ENCODE measurements at regions not wholly inside any gene's neighbourhood (a gene's known extent, or its start where the extent isn't known, plus 50 kb on each side); places are given as distances from the start of the nearest gene placed in this dataset.

DNA sequence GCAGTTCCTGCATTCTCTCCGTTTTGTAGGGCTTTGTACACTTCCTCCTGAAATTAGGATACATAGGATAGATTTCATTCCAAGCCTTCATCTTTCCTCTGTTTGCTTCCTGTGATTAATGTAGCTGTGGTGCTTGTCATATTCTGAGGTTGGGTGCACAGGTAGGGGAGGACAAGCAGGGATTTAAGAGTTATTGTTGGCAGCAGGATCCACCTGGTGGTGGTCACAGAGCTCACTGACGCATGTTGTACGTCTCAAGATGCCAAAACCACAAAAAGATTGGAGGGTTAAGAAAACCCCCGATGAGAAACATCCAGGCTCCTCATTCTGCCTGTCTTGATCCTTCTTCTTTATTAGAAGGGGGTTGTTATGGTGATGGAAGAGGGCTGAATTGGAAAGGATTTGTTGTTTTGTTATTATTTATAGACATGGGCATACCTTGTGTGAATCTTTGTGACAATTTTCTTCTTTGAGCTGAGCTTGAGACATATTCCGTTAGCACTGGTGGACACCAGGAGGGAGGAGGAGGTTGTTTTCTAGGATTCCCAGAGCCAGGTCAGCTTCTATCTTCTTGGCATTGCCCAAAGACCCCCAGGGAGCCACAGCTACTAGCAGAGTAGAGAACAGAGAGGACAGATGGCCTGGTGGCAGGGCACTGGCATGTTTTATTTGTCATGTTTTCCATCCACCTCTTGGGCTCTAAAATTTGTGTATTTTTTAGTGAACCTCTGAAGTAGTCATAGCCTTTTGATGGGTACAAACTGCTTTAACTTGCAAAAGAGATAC lies 57.7 kb upstream of the LARS2 start:
- TF ChIP-seq POLR2A (IDR thresholded peaks at IDR 0.05; ENCODE audit: low read length), result no peak
- no peak for TF ChIP-seq PHF8 (IDR thresholded peaks at IDR 0.05; ENCODE audit: borderline replicate concordance, low read depth)
- no peak for TF ChIP-seq FOSL2 (IDR thresholded peaks at IDR 0.05)
- TF ChIP-seq FOSL2 (CRISPR knock-in tag; IDR thresholded peaks at IDR 0.05), result no peak

All from A549 (cell line).